ENCODE measurements at regions not wholly inside any gene's neighbourhood (a gene's known extent, or its start where the extent isn't known, plus 50 kb on each side); places are given as distances from the start of the nearest gene placed in this dataset.

DNA sequence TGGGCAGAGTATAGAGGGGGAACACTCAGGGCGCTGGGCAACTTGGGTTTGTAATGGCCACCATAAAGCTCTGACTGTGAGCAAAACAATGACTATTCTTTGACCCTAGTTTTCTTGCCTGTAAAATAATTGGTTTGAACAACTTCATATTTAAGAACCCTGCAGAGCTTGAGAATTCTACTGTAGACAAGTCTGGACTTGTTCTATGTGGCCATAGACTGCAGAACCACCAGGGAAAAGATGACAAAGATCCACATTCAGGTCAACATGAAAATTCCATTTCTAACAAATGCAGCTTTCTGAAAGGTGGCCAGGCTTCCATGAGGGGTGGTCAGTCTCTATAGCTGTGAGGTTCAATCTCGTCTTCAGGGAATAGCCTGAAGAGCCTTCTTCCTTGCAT lies 239.4 kb upstream of the LRRN1 start:
- CTCF ChIA-PET (ENCODE audit: low intra/inter-chr PET ratio), result no interaction called here

More for the DNA sequence above, 239.4 kb upstream of the LRRN1 start:
- H3K4me3 ChIP-seq, result no peak overlapping the region
- no peaks in the 10 kb centered on the region for H3K27me3 ChIP-seq (ENCODE audit: control insufficient read depth in 2 of 2, insufficient read depth in 2 of 2, low read length in 2 of 2)
- H3K9me3 ChIP-seq (replicated peaks; ENCODE audit: control insufficient read depth, insufficient read depth, low read depth, low read length), result no peaks in the 10 kb centered on the region; the same call in 1 of the 2 replicates
- TF ChIP-seq, protein P1, sequence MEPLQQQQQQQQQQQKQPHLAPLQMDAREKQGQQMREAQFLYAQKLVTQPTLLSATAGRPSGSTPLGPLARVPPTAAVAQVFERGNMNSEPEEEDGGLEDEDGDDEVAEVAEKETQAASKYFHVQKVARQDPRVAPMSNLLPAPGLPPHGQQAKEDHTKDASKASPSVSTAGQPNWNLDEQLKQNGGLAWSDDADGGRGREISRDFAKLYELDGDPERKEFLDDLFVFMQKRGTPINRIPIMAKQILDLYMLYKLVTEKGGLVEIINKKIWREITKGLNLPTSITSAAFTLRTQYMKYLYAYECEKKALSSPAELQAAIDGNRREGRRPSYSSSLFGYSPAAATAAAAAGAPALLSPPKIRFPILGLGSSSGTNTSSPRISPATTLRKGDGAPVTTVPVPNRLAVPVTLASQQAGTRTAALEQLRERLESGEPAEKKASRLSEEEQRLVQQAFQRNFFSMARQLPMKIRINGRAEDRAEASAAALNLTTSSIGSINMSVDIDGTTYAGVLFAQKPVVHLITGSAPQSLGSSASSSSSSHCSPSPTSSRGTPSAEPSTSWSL (CRISPR knock-in tag; IDR thresholded peaks at IDR 0.05; ENCODE audit: borderline replicate concordance), result no peak
- TF ChIP-seq KDM1A (IDR thresholded peaks at IDR 0.05) (no peak), ZNF24 (IDR thresholded peaks at IDR 0.05) (no peak), ZFPM2 (CRISPR knock-in tag; IDR thresholded peaks at IDR 0.05) (no peak), FOXJ3 (CRISPR knock-in tag; IDR thresholded peaks at IDR 0.05) (no peak), ZNF766 (CRISPR knock-in tag; conservative IDR thresholded peaks at IDR 0.05) (no peak), PTBP1 (IDR thresholded peaks at IDR 0.05; ENCODE audit: low read depth, low read length) (no peak), MTA3 (IDR thresholded peaks at IDR 0.05; ENCODE audit: borderline replicate concordance) (no peak), KLF13 (tag; IDR thresholded peaks at IDR 0.05; ENCODE audit: borderline replicate concordance, low read depth) (no peak), DNMT1 (IDR thresholded peaks at IDR 0.05) (no peak), HCFC1 (IDR thresholded peaks at IDR 0.05; ENCODE audit: low read depth, low read length) (no peak), CBX5 (IDR thresholded peaks at IDR 0.05; ENCODE audit: borderline replicate concordance, low read depth) (no peak), MAX (CRISPR knock-in tag; IDR thresholded peaks at IDR 0.05) (no peak), ZNF586 (CRISPR knock-in tag; conservative IDR thresholded peaks at IDR 0.05) (no peak)
- TF ChIP-seq, protein P2, sequence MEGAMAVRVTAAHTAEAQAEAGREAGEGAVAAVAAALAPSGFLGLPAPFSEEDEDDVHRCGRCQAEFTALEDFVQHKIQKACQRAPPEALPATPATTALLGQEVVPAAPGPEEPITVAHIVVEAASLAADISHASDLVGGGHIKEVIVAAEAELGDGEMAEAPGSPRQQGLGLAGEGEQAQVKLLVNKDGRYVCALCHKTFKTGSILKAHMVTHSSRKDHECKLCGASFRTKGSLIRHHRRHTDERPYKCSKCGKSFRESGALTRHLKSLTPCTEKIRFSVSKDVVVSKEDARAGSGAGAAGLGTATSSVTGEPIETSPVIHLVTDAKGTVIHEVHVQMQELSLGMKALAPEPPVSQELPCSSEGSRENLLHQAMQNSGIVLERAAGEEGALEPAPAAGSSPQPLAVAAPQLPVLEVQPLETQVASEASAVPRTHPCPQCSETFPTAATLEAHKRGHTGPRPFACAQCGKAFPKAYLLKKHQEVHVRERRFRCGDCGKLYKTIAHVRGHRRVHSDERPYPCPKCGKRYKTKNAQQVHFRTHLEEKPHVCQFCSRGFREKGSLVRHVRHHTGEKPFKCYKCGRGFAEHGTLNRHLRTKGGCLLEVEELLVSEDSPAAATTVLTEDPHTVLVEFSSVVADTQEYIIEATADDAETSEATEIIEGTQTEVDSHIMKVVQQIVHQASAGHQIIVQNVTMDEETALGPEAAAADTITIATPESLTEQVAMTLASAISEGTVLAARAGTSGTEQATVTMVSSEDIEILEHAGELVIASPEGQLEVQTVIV (CRISPR knock-in tag; IDR thresholded peaks at IDR 0.05; ENCODE audit: borderline replicate concordance), result no peak
- DNase-seq (ENCODE audit: extremely low read depth in 1 of 4, low spot score in 3 of 4) (no peak), ATAC-seq (no peak), FAIRE-seq (no peak)
- H3K9ac ChIP-seq (ENCODE audit: insufficient read depth in 1 of 2, low read depth in 2 of 2, low read length in 2 of 2), result no peak overlapping the region
- H3K79me2 ChIP-seq (ENCODE audit: control insufficient read depth, insufficient read depth, low read length), result no peaks in the 10 kb centered on the region
- POLR2A ChIA-PET, result no interaction called here
- H2AFZ ChIP-seq (ENCODE audit: low read depth, low read length), result no peak overlapping the region
- in situ Hi-C loops (cut with MboI) (no loop called here), intact Hi-C loops (cut with micrococcal nuclease) (no loop called here)
- 0% methylated on average over 2 of the region's 2 CpGs for WGBS (ENCODE audit: insufficient coverage, low coverage, missing lambda C conversion rate)
- no TSS peak for BruUV-seq (replicated peaks)
- no peaks in the 10 kb centered on the region for H4K20me1 ChIP-seq (replicated peaks; ENCODE audit: control insufficient read depth, insufficient read depth, low read length)
- no peaks in the 10 kb centered on the region for H3K4me1 ChIP-seq (replicated peaks in 1 of 2; ENCODE audit: control insufficient read depth in 2 of 2, insufficient read depth in 2 of 2, low read length in 2 of 2)
- no peaks in the 10 kb centered on the region for H3K9me1 ChIP-seq (ENCODE audit: control insufficient read depth, insufficient read depth, low read length)
- no peak overlapping the region for H3K27ac ChIP-seq (ENCODE audit: extremely low read depth, low read depth, low read length)
- H3K36me3 ChIP-seq (ENCODE audit: control insufficient read depth, insufficient read depth, low read length), result no peaks in the 10 kb centered on the region
- no peak overlapping the region for H3K4me2 ChIP-seq (ENCODE audit: insufficient read depth, low read length)

Measured in K562 (cell line).